Neuronal stem cell (in vitro differentiated cells): ENCODE measurements at regions not wholly inside any gene's neighbourhood (a gene's known extent, or its start where the extent isn't known, plus 50 kb on each side); places are given as distances from the start of the nearest gene placed in this dataset.

ENCODE experiments used
- DNase-seq: peaks from one replicate; pipeline ENCODE4 v3.0.0-alpha.2; 2013; ENCODE audit warnings: low spot score
- H2AFZ ChIP-seq: one replicate; pipeline ENCODE4 v1.6.1; 2013; ENCODE audit warnings: mild to moderate bottlenecking, low read length, inconsistent platforms
- H2AK5ac ChIP-seq: 2 replicates; pipeline ENCODE4 v1.6.1; 2013; ENCODE audit warnings: low read depth, mild to moderate bottlenecking, inconsistent platforms, low read length, moderate library complexity, mixed read lengths
- H2BK120ac ChIP-seq: 2 replicates; pipeline ENCODE4 v1.6.1; 2013; ENCODE audit warnings: low read depth, mild to moderate bottlenecking, inconsistent platforms, low read length, moderate library complexity, mixed read lengths
- H2BK12ac ChIP-seq: one replicate; pipeline ENCODE4 v1.6.1; 2013; ENCODE audit warnings: low read length, inconsistent platforms
- H2BK15ac ChIP-seq: 2 replicates; pipeline ENCODE4 v1.6.1; 2013; ENCODE audit warnings: mild to moderate bottlenecking, low read length, inconsistent platforms, mixed read lengths
- H2BK5ac ChIP-seq: one replicate; pipeline ENCODE4 v1.6.1; 2013; ENCODE audit warnings: inconsistent platforms, mild to moderate bottlenecking, low read length, moderate library complexity
- H3K14ac ChIP-seq: one replicate; pipeline ENCODE4 v1.6.1; 2013; ENCODE audit warnings: low read length, inconsistent platforms
- H3K18ac ChIP-seq: 2 replicates; pipeline ENCODE4 v1.6.1; 2013; ENCODE audit warnings: low read length, inconsistent platforms
- H3K23ac ChIP-seq: 2 replicates; pipeline ENCODE4 v1.6.1; 2013; ENCODE audit warnings: low read depth, mild to moderate bottlenecking, mixed read lengths, low read length, inconsistent platforms; ENCODE audit not compliant: poor library complexity
- H3K27ac ChIP-seq: replicated peaks from 3 replicates; pipeline ENCODE4 v1.5.1; 2013; ENCODE audit warnings: low read length, inconsistent platforms
- H3K27me3 ChIP-seq, 3 experiments: 2 replicates each; pipeline ENCODE4 v1.6.1; 2013; ENCODE audit warnings: low read length in 3 of 3, mild to moderate bottlenecking in 2 of 3, inconsistent platforms in 1 of 3, low read depth in 1 of 3, mixed read lengths in 1 of 3, moderate library complexity in 1 of 3; ENCODE audit not compliant: control insufficient read depth in 3 of 3, insufficient read depth in 3 of 3
- H3K36me3 ChIP-seq, 2 donors: replicated peaks in 1 of 2; 2 replicates each; pipeline ENCODE4 v1.6.1; 2013; ENCODE audit warnings: low read length in 2 of 2; ENCODE audit not compliant: control insufficient read depth in 2 of 2, insufficient read depth in 2 of 2
- H3K4ac ChIP-seq: 2 replicates; pipeline ENCODE4 v1.6.1; 2013; ENCODE audit warnings: inconsistent platforms, mild to moderate bottlenecking, low read length, moderate library complexity
- H3K4me1 ChIP-seq, 2 donors: 1 replicate in 1 of 2; 2 replicates in 1 of 2; pipeline ENCODE4 v1.6.1; 2013; ENCODE audit warnings: low read length in 2 of 2, low read depth in 1 of 2; ENCODE audit not compliant: control insufficient read depth in 2 of 2, insufficient read depth in 1 of 2
- H3K4me2 ChIP-seq: one replicate; pipeline ENCODE4 v1.6.1; 2013; ENCODE audit warnings: mild to moderate bottlenecking, low read length, inconsistent platforms; ENCODE audit not compliant: insufficient read depth, poor library complexity, severe bottlenecking
- H3K4me3 ChIP-seq, 2 donors: 2 replicates each; pipeline ENCODE4 v1.5.1; 2013; ENCODE audit warnings: low read length in 2 of 2, mild to moderate bottlenecking in 2 of 2, inconsistent platforms in 1 of 2, moderate library complexity in 1 of 2
- H3K79me1 ChIP-seq: one replicate; pipeline ENCODE4 v1.6.1; 2013; ENCODE audit warnings: low read depth, mild to moderate bottlenecking, inconsistent platforms, low read length, moderate library complexity
- H3K9ac ChIP-seq: one replicate; pipeline ENCODE4 v1.6.1; 2013; ENCODE audit warnings: mild to moderate bottlenecking, low read depth, low read length, inconsistent platforms; ENCODE audit not compliant: poor library complexity
- H3K9me3 ChIP-seq, 2 donors: replicated peaks in 1 of 2; 2 replicates each; pipeline versions ENCODE3 to v1.6.1; 2013; ENCODE audit warnings: low read length in 2 of 2, mild to moderate bottlenecking in 2 of 2, inconsistent platforms in 1 of 2, low read depth in 1 of 2, mixed read lengths in 1 of 2, moderate library complexity in 1 of 2; ENCODE audit not compliant: control insufficient read depth in 2 of 2, insufficient read depth in 1 of 2
- H4K8ac ChIP-seq: one replicate; pipeline ENCODE4 v1.6.1; 2013; ENCODE audit warnings: low read depth, mild to moderate bottlenecking, inconsistent platforms, low read length, moderate library complexity
- H4K91ac ChIP-seq: one replicate; pipeline ENCODE4 v1.6.1; 2013; ENCODE audit warnings: low read length, low read depth, mild to moderate bottlenecking, inconsistent platforms; ENCODE audit not compliant: poor library complexity
- WGBS, 2 donors: extraction: QIAGEN DNeasy Blood & Tissue Kit; methylation state at CpG; one replicate each; pipeline ENCODE4 v1.1.7; 2013; ENCODE audit warnings: missing lambda C conversion rate in 2 of 2, mixed read lengths in 1 of 2; ENCODE audit not compliant: insufficient read length in 2 of 2, insufficient replicate concordance in 1 of 2; ENCODE audit errors: extremely low coverage in 2 of 2; 5-methylcytosine and 5-hydroxymethylcytosine counted together

- peaks cover 0 to 6% of the 10 kb centered on the region in 2 donors for H3K4me1 ChIP-seq
- H3K14ac ChIP-seq: no peak overlapping the region
- H3K23ac ChIP-seq: no peak overlapping the region
- no peak overlapping the region for H4K91ac ChIP-seq
- H2BK5ac ChIP-seq: no peak overlapping the region
- H3K4me2 ChIP-seq: no peak overlapping the region
- H2AK5ac ChIP-seq: no peak overlapping the region
- H2BK12ac ChIP-seq: no peak overlapping the region
- H4K8ac ChIP-seq: no peak overlapping the region
- H3K27me3 ChIP-seq: no peaks in the 10 kb centered on the region
- no peak overlapping the region for H3K4me3 ChIP-seq
- H2AFZ ChIP-seq: no peak overlapping the region
- no peaks in the 10 kb centered on the region for H3K9me3 ChIP-seq
- no peak overlapping the region for H2BK120ac ChIP-seq
- no peak overlapping the region for H3K27ac ChIP-seq
- no peak overlapping the region for H3K4ac ChIP-seq
- DNase-seq: no peak
- H3K79me1 ChIP-seq: no peaks in the 10 kb centered on the region
- H3K36me3 ChIP-seq: no peaks in the 10 kb centered on the region
- no peak overlapping the region for H3K18ac ChIP-seq
- no peak overlapping the region for H2BK15ac ChIP-seq
- no peak overlapping the region for H3K9ac ChIP-seq
- WGBS, 2 donors: no CpG with 5 or more reads among the region's 4 CpGs
Measured at GRCh38 chr18:56333146-56333545, 305.2 kb downstream of the TXNL1 start.

- no peak overlapping the region for H3K4me2 ChIP-seq
- H4K8ac ChIP-seq: no peak overlapping the region
- no peaks in the 10 kb centered on the region for H3K27me3 ChIP-seq
- no peak overlapping the region for H3K27ac ChIP-seq
- no peak overlapping the region for H3K18ac ChIP-seq
- H4K91ac ChIP-seq: no peak overlapping the region
- no peak overlapping the region for H3K23ac ChIP-seq
- WGBS, 2 donors: no CpG with 5 or more reads among the region's 4 CpGs
- peaks cover 0 to 2% of the 10 kb centered on the region in 2 donors for H3K4me1 ChIP-seq
- H3K4me3 ChIP-seq: no peak overlapping the region
- H2BK12ac ChIP-seq: no peak overlapping the region
- H3K36me3 ChIP-seq: no peaks in the 10 kb centered on the region
- H2AK5ac ChIP-seq: no peak overlapping the region
- H2BK5ac ChIP-seq: no peak overlapping the region
- no peaks in the 10 kb centered on the region for H3K9me3 ChIP-seq
- no peak overlapping the region for H3K9ac ChIP-seq
- no peak overlapping the region for H3K4ac ChIP-seq
- H3K79me1 ChIP-seq: no peaks in the 10 kb centered on the region
- DNase-seq: no peak
- no peak overlapping the region for H2BK120ac ChIP-seq
- H2BK15ac ChIP-seq: no peak overlapping the region
- no peak overlapping the region for H3K14ac ChIP-seq
- H2AFZ ChIP-seq: no peak overlapping the region
Measured at GRCh38 chr18:56332371-56332770, 306.0 kb downstream of the TXNL1 start.

- Histone ChIP-seq H3K27ac (no peak overlapping the region), H3K9me3 (no peaks in the 10 kb centered on the region), H3K4me3 (no peak overlapping the region), H3K23ac (no peak overlapping the region), H3K14ac (no peak overlapping the region), H2AFZ (no peak overlapping the region), H3K79me1 (no peaks in the 10 kb centered on the region), H3K4ac (no peak overlapping the region), H3K36me3 (no peaks in the 10 kb centered on the region), H2AK5ac (no peak overlapping the region), H2BK120ac (no peak overlapping the region), H4K91ac (no peak overlapping the region), H2BK12ac (no peak overlapping the region), H3K27me3 (no peaks in the 10 kb centered on the region), H4K8ac (no peak overlapping the region), H3K4me2 (no peak overlapping the region), H2BK5ac (no peak overlapping the region), H3K4me1 (no peaks in the 10 kb centered on the region), H3K18ac (no peak overlapping the region), H3K9ac (no peak overlapping the region), H2BK15ac (no peak overlapping the region)
- WGBS, 2 donors: no CpG with 5 or more reads among the region's 9 CpGs
- DNase-seq: no peak
Measured at GRCh38 chr18:56330366-56331110, 307.9 kb downstream of the TXNL1 start.

- Histone ChIP-seq H2AK5ac (no peak overlapping the region), H3K4me2 (no peak overlapping the region), H3K9ac (no peak overlapping the region), H3K23ac (no peak overlapping the region), H2BK120ac (no peak overlapping the region), H3K14ac (no peak overlapping the region), H3K27ac (no peak overlapping the region), H3K18ac (no peak overlapping the region), H2BK12ac (no peak overlapping the region), H3K4me1 (no peaks in the 10 kb centered on the region), H3K36me3 (no peaks in the 10 kb centered on the region), H2BK5ac (no peak overlapping the region), H3K27me3 (no peaks in the 10 kb centered on the region), H3K4me3 (no peak overlapping the region), H3K79me1 (no peaks in the 10 kb centered on the region), H3K4ac (no peak overlapping the region), H4K8ac (no peak overlapping the region), H2AFZ (no peak overlapping the region), H4K91ac (no peak overlapping the region), H2BK15ac (no peak overlapping the region), H3K9me3 (no peaks in the 10 kb centered on the region)
- no CpG with 5 or more reads among the region's 1 CpG for WGBS, 2 donors
- no peak for DNase-seq
Measured at GRCh38 chr18:56329536-56329935, 308.9 kb downstream of the TXNL1 start.
